ENCODE measurements at regions not wholly inside any gene's neighbourhood (a gene's known extent, or its start where the extent isn't known, plus 50 kb on each side); places are given as distances from the start of the nearest gene placed in this dataset.

DNA sequence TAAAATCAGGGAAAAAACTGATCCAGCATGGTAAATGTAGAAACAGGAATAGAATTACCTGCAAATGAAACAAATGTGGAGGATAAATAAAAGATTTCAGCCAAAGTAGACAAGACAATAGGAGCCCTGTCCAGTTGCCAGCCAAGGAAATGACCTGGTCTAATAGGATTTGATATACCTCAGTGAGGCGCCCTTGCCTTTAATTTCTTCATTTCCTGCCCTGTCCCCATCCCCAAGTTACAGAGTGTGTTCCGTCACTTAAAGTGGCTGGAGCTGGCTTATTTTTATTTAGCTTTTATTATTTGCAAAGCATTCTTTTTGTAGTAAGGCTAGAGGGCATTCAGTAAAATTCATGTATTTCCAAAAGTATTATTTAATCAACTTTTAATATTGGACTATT is 1022.0 kb downstream of the EFNB2 start:
- no peak for DNase-seq
- Histone ChIP-seq H3K4me1 (no peaks in the 10 kb centered on the region), H3K4me3 (no peak overlapping the region), H3K9me3 (no peaks in the 10 kb centered on the region), H3K27ac (no peak overlapping the region), H3K36me3 (replicated peaks in 1 of 2; ENCODE audit: insufficient read depth in 1 of 2, low read depth in 2 of 2) (no peaks in the 10 kb centered on the region), H3K27me3 (no peaks in the 10 kb centered on the region)
- 75% methylated on average over 2 of the region's 2 CpGs for WGBS, 2 donors
- no peak for TF ChIP-seq POLR2A (IDR thresholded peaks at IDR 0.05)
- TF ChIP-seq, protein P1, sequence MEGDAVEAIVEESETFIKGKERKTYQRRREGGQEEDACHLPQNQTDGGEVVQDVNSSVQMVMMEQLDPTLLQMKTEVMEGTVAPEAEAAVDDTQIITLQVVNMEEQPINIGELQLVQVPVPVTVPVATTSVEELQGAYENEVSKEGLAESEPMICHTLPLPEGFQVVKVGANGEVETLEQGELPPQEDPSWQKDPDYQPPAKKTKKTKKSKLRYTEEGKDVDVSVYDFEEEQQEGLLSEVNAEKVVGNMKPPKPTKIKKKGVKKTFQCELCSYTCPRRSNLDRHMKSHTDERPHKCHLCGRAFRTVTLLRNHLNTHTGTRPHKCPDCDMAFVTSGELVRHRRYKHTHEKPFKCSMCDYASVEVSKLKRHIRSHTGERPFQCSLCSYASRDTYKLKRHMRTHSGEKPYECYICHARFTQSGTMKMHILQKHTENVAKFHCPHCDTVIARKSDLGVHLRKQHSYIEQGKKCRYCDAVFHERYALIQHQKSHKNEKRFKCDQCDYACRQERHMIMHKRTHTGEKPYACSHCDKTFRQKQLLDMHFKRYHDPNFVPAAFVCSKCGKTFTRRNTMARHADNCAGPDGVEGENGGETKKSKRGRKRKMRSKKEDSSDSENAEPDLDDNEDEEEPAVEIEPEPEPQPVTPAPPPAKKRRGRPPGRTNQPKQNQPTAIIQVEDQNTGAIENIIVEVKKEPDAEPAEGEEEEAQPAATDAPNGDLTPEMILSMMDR (IDR thresholded peaks at IDR 0.05): peak in 1 of 7 experiments; percentile 1
- no peak for ATAC-seq
- intact Hi-C loops (cut with DNase I): no loop called here

DNA sequence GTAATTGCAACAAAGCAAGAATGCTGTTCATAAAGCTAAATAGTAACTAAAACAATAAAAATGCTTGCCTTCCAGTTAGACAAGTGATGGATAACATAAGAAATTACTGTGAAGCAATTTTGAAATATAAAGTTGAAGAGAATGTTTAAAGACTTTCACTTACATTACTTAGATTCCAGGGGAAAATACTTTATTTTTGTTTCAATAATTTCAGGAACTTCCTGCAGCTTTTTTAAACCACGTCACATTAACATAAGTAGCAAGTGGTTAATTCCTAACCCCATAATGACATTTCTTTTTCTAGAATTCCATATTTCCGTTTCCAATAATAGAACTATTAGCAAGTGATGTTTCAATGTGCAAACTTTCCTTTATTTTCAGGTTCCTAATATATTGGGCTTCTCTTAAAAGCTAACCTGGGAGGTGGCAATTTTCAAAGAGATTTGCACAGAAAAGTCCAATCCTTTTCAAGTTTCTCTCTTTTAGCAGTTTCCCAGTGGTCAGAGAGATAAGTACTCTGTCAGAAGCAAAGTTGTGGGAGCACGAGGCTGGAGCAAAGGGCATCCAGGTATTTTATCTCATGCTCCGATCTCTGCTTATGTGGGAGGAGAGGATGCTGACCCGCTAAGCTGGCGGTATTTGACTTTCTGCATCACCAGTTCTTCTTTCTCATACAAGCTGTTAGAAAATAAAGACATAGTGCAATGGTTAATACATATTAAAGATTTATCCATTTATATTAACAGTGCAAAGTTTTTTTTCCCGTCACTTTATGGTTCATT is 1025.3 kb downstream of the EFNB2 start:
- no peaks in the 10 kb centered on the region for H3K9me3 ChIP-seq
- TF ChIP-seq POLR2A (IDR thresholded peaks at IDR 0.05): no peak
- TF ChIP-seq, protein P1 (IDR thresholded peaks at IDR 0.05): no peak
- H3K36me3 ChIP-seq (replicated peaks in 1 of 2; ENCODE audit: insufficient read depth in 1 of 2, low read depth in 2 of 2): no peaks in the 10 kb centered on the region
- H3K4me1 ChIP-seq: no peaks in the 10 kb centered on the region
- no peak overlapping the region for H3K4me3 ChIP-seq
- no peaks in the 10 kb centered on the region for H3K27me3 ChIP-seq
- 32 to 34% methylated on average over 7 of the region's 7 CpGs for WGBS, 2 donors
- no peak overlapping the region for H3K27ac ChIP-seq
- ATAC-seq (no peak), DNase-seq (no peak)
- intact Hi-C loops (cut with DNase I): no loop called here

DNA sequence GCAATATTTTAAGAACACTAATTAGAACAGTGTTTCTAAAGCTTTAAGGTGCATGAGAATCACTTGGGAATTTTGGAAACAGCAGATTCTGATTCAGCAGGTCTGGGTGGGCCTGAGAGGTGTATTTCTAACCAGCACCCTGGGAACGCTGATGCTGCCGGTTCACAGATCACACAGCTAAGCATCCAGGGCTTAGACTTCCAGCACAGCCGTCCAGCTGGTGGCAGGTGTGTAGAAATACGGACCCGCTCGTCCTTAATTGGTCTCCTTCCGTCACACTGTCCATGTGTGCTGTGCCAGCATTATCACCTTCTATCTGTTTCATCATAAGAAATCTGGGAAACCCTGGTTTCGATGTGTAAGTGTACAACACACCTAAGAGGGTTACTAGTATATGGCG is 1029.0 kb downstream of the EFNB2 start:
- TF ChIP-seq, protein P1 (IDR thresholded peaks at IDR 0.05): no peak
- TF ChIP-seq POLR2A (IDR thresholded peaks at IDR 0.05): no peak
- intact Hi-C loops (cut with DNase I): no loop called here
- no peak for ATAC-seq
- no peaks in the 10 kb centered on the region for H3K4me1 ChIP-seq
- H3K9me3 ChIP-seq: no peaks in the 10 kb centered on the region
- H3K4me3 ChIP-seq: no peak overlapping the region
- WGBS, 2 donors: 71 to 79% methylated on average over 9 of the region's 9 CpGs
- H3K27ac ChIP-seq: no peak overlapping the region
- no peaks in the 10 kb centered on the region for H3K27me3 ChIP-seq
- no peak for DNase-seq
- no peaks in the 10 kb centered on the region for H3K36me3 ChIP-seq (replicated peaks in 1 of 2; ENCODE audit: insufficient read depth in 1 of 2, low read depth in 2 of 2)

DNA sequence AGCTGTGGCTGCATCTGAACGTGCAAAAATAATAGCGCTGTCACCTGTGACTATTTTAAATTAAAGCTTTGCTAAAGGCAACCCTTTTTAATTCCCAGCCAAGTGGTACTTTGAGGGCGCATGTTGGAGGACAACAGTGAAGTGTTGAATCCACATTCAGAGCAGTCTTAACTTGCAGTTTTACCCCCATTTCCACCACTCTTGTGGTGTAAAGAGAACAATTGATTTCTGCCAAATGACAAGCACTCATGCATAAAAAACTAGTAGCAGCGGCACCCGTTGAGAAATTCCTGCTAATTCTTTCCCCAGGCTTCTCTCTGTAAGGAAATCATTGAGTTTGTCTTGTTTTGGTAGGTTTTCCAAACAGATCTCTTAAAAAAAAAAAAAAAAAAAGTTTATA is 1033.3 kb downstream of the EFNB2 start:
- DNase-seq (no peak), ATAC-seq (no peak)
- intact Hi-C loops (cut with DNase I): no loop called here
- H3K4me1 ChIP-seq: no peaks in the 10 kb centered on the region
- H3K36me3 ChIP-seq (replicated peaks in 1 of 2; ENCODE audit: insufficient read depth in 1 of 2, low read depth in 2 of 2): no peaks in the 10 kb centered on the region
- no peaks in the 10 kb centered on the region for H3K9me3 ChIP-seq
- WGBS, 2 donors: 40 to 57% methylated on average over 5 of the region's 5 CpGs
- H3K4me3 ChIP-seq: no peak overlapping the region
- TF ChIP-seq, protein P1 (IDR thresholded peaks at IDR 0.05): no peak
- no peak for TF ChIP-seq POLR2A (IDR thresholded peaks at IDR 0.05)
- H3K27me3 ChIP-seq: no peaks in the 10 kb centered on the region
- H3K27ac ChIP-seq: no peak overlapping the region

DNA sequence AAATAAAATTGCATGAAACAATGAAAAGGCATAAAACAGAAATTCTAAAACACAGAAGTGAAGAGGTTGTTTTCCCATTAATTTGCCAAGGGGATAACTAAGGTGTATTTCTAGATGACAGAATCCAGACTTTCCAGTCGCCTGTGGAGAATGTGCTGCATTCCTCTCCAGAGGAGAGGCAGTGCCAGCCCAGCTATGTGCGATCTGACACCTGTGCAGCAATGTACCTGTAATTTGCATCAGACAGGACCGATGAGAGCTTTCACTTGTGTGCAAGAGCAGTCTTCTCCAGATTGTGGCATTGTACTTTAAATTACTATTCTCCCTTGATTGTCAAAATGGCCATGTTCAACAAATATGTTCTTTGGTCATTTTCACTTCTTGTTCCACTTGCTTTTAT is 1037.9 kb downstream of the EFNB2 start:
- H3K27me3 ChIP-seq: no peaks in the 10 kb centered on the region
- TF ChIP-seq POLR2A (IDR thresholded peaks at IDR 0.05): no peak
- TF ChIP-seq, protein P1 (IDR thresholded peaks at IDR 0.05): no peak
- H3K27ac ChIP-seq: no peak overlapping the region
- H3K9me3 ChIP-seq: no peaks in the 10 kb centered on the region
- intact Hi-C loops (cut with DNase I): no loop called here
- no peak for ATAC-seq
- DNase-seq: peak in 1 of 4 donors; percentile 8
- no peaks in the 10 kb centered on the region for H3K36me3 ChIP-seq (replicated peaks in 1 of 2; ENCODE audit: insufficient read depth in 1 of 2, low read depth in 2 of 2)
- no peak overlapping the region for H3K4me3 ChIP-seq
- WGBS, 2 donors: 16% methylated on average over 3 of the region's 3 CpGs
- no peaks in the 10 kb centered on the region for H3K4me1 ChIP-seq
